K562 (cell line): ENCODE measurements at regions not wholly inside any gene's neighbourhood (a gene's known extent, or its start where the extent isn't known, plus 50 kb on each side); places are given as distances from the start of the nearest gene placed in this dataset.

Experiments used
- CHD1 ChIP-seq: fragments of 200-600 bp; sonication (generic); IDR thresholded peaks from one replicate; pipeline ENCODE4 v1.6.1; 2012; ENCODE audit warnings: mild to moderate bottlenecking, moderate library complexity, low read length, inconsistent platforms
- FOXP1 ChIP-seq: sonication (generic); formaldehyde crosslinking; IDR thresholded peaks from 2 replicates; pipeline ENCODE4 v1.8.0; 2022; ENCODE audit warnings: mild to moderate bottlenecking, missing genetic modification reagents
- POLR2AphosphoS5 ChIP-seq: IDR thresholded peaks from 2 replicates; pipeline ENCODE4 v1.6.1; 2011; ENCODE audit warnings: mild to moderate bottlenecking, low read depth, low read length, moderate library complexity; ENCODE audit not compliant: control insufficient read depth, insufficient read depth
- RBBP5 ChIP-seq: fragments of 200-600 bp; sonication (generic); IDR thresholded peaks from 2 replicates; pipeline ENCODE4 v1.6.1; 2012; ENCODE audit warnings: borderline replicate concordance, mild to moderate bottlenecking, low read length, control low read depth, inconsistent platforms; ENCODE audit not compliant: insufficient read depth, poor library complexity, severe bottlenecking
- RCOR1 ChIP-seq, 2 experiments: IDR thresholded peaks; 2 replicates each; pipeline ENCODE4 v1.6.1; 2012; ENCODE audit warnings: low read depth in 2 of 2, low read length in 2 of 2, borderline replicate concordance in 1 of 2, improper control_type of control experiment in 1 of 2
- SNRNP70 ChIP-seq: fragments of 200-400 bp; formaldehyde crosslinking; optimal IDR thresholded peaks from 2 replicates; pipeline ENCODE3; 2017; ENCODE audit warnings: low read depth, low read length
- TBL1XR1 ChIP-seq, 2 experiments: IDR thresholded peaks; 2 replicates each; pipeline ENCODE4 v1.6.1; 2012; ENCODE audit warnings: improper control_type of control experiment in 2 of 2, low read length in 2 of 2, mild to moderate bottlenecking in 1 of 2
- ZNF274 ChIP-seq: IDR thresholded peaks from 2 replicates; pipeline ENCODE4 v1.6.1; 2011; ENCODE audit warnings: low read depth, mild to moderate bottlenecking, low read length, moderate library complexity, borderline replicate concordance
- ZNF347 ChIP-seq: fragments of 450-650 bp; formaldehyde crosslinking; IDR thresholded peaks from 2 replicates; pipeline ENCODE4 v1.4.0; 2020; ENCODE audit warnings: low read depth, mild to moderate bottlenecking, moderate library complexity
- TF ChIP-seq, protein P1 (sequence below): sonication (generic); formaldehyde crosslinking; IDR thresholded peaks from 2 replicates; pipeline ENCODE4 v1.5.0; 2020; ENCODE audit warnings: missing genetic modification reagents
- TF ChIP-seq, protein P2 (sequence below), 2 experiments: fragments of 450-650 bp in 1 of 2; sonication (generic) in 1 of 2; formaldehyde crosslinking in 1 of 2; IDR thresholded peaks; 2 replicates each; pipeline versions ENCODE4 v1.7.1 to v1.9.0; 2016 to 2022; ENCODE audit warnings: inconsistent platforms in 1 of 2, mild to moderate bottlenecking in 1 of 2, missing genetic modification reagents in 1 of 2
- TF ChIP-seq, protein P3 (sequence below), 3 experiments: IDR thresholded peaks in 2 of 3; conservative IDR thresholded peaks in 1 of 3; 2 replicates each; pipeline ENCODE4 v1.5.1; 2011 to 2012; ENCODE audit warnings: low read length in 3 of 3, mild to moderate bottlenecking in 3 of 3, control low read depth in 2 of 3, improper control_type of control experiment in 1 of 3, inconsistent platforms in 1 of 3, low read depth in 1 of 3, mixed read lengths in 1 of 3, moderate library complexity in 1 of 3; ENCODE audit not compliant: insufficient read depth in 2 of 3
- TF ChIP-seq, protein P4 (sequence below): fragments of 450-650 bp; IDR thresholded peaks from 2 replicates; pipeline ENCODE4 v1.6.1; 2016; ENCODE audit warnings: low read depth

- TF ChIP-seq, protein P1, sequence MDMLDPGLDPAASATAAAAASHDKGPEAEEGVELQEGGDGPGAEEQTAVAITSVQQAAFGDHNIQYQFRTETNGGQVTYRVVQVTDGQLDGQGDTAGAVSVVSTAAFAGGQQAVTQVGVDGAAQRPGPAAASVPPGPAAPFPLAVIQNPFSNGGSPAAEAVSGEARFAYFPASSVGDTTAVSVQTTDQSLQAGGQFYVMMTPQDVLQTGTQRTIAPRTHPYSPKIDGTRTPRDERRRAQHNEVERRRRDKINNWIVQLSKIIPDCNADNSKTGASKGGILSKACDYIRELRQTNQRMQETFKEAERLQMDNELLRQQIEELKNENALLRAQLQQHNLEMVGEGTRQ (CRISPR knock-in tag): no peak
- TF ChIP-seq, protein P2, sequence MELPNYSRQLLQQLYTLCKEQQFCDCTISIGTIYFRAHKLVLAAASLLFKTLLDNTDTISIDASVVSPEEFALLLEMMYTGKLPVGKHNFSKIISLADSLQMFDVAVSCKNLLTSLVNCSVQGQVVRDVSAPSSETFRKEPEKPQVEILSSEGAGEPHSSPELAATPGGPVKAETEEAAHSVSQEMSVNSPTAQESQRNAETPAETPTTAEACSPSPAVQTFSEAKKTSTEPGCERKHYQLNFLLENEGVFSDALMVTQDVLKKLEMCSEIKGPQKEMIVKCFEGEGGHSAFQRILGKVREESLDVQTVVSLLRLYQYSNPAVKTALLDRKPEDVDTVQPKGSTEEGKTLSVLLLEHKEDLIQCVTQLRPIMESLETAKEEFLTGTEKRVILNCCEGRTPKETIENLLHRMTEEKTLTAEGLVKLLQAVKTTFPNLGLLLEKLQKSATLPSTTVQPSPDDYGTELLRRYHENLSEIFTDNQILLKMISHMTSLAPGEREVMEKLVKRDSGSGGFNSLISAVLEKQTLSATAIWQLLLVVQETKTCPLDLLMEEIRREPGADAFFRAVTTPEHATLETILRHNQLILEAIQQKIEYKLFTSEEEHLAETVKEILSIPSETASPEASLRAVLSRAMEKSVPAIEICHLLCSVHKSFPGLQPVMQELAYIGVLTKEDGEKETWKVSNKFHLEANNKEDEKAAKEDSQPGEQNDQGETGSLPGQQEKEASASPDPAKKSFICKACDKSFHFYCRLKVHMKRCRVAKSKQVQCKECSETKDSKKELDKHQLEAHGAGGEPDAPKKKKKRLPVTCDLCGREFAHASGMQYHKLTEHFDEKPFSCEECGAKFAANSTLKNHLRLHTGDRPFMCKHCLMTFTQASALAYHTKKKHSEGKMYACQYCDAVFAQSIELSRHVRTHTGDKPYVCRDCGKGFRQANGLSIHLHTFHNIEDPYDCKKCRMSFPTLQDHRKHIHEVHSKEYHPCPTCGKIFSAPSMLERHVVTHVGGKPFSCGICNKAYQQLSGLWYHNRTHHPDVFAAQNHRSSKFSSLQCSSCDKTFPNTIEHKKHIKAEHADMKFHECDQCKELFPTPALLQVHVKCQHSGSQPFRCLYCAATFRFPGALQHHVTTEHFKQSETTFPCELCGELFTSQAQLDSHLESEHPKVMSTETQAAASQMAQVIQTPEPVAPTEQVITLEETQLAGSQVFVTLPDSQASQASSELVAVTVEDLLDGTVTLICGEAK (IDR thresholded peaks at IDR 0.05): no peak
- TF ChIP-seq, protein P2 (CRISPR knock-in tag; IDR thresholded peaks at IDR 0.05): no peak
- TF ChIP-seq CHD1 (no peak), ZNF347 (CRISPR knock-in tag) (no peak), SNRNP70 (no peak), RCOR1 (IDR thresholded peaks at IDR 0.05; ENCODE audit: borderline replicate concordance in 1 of 2, low read depth in 2 of 2, low read length in 2 of 2) (no peak), FOXP1 (CRISPR knock-in tag) (no peak), TBL1XR1 (IDR thresholded peaks at IDR 0.05; ENCODE audit: low read length in 2 of 2) (no peak), RBBP5 (no peak), POLR2AphosphoS5 (no peak), ZNF274 (no peak)
- TF ChIP-seq, protein P3, sequence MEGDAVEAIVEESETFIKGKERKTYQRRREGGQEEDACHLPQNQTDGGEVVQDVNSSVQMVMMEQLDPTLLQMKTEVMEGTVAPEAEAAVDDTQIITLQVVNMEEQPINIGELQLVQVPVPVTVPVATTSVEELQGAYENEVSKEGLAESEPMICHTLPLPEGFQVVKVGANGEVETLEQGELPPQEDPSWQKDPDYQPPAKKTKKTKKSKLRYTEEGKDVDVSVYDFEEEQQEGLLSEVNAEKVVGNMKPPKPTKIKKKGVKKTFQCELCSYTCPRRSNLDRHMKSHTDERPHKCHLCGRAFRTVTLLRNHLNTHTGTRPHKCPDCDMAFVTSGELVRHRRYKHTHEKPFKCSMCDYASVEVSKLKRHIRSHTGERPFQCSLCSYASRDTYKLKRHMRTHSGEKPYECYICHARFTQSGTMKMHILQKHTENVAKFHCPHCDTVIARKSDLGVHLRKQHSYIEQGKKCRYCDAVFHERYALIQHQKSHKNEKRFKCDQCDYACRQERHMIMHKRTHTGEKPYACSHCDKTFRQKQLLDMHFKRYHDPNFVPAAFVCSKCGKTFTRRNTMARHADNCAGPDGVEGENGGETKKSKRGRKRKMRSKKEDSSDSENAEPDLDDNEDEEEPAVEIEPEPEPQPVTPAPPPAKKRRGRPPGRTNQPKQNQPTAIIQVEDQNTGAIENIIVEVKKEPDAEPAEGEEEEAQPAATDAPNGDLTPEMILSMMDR (IDR thresholded peaks at IDR 0.05 in 2 of 3, conservative IDR thresholded peaks at IDR 0.05 in 1 of 3; ENCODE audit: insufficient read depth in 2 of 3, low read depth in 1 of 3, low read length in 3 of 3): no peak
- TF ChIP-seq, protein P4, sequence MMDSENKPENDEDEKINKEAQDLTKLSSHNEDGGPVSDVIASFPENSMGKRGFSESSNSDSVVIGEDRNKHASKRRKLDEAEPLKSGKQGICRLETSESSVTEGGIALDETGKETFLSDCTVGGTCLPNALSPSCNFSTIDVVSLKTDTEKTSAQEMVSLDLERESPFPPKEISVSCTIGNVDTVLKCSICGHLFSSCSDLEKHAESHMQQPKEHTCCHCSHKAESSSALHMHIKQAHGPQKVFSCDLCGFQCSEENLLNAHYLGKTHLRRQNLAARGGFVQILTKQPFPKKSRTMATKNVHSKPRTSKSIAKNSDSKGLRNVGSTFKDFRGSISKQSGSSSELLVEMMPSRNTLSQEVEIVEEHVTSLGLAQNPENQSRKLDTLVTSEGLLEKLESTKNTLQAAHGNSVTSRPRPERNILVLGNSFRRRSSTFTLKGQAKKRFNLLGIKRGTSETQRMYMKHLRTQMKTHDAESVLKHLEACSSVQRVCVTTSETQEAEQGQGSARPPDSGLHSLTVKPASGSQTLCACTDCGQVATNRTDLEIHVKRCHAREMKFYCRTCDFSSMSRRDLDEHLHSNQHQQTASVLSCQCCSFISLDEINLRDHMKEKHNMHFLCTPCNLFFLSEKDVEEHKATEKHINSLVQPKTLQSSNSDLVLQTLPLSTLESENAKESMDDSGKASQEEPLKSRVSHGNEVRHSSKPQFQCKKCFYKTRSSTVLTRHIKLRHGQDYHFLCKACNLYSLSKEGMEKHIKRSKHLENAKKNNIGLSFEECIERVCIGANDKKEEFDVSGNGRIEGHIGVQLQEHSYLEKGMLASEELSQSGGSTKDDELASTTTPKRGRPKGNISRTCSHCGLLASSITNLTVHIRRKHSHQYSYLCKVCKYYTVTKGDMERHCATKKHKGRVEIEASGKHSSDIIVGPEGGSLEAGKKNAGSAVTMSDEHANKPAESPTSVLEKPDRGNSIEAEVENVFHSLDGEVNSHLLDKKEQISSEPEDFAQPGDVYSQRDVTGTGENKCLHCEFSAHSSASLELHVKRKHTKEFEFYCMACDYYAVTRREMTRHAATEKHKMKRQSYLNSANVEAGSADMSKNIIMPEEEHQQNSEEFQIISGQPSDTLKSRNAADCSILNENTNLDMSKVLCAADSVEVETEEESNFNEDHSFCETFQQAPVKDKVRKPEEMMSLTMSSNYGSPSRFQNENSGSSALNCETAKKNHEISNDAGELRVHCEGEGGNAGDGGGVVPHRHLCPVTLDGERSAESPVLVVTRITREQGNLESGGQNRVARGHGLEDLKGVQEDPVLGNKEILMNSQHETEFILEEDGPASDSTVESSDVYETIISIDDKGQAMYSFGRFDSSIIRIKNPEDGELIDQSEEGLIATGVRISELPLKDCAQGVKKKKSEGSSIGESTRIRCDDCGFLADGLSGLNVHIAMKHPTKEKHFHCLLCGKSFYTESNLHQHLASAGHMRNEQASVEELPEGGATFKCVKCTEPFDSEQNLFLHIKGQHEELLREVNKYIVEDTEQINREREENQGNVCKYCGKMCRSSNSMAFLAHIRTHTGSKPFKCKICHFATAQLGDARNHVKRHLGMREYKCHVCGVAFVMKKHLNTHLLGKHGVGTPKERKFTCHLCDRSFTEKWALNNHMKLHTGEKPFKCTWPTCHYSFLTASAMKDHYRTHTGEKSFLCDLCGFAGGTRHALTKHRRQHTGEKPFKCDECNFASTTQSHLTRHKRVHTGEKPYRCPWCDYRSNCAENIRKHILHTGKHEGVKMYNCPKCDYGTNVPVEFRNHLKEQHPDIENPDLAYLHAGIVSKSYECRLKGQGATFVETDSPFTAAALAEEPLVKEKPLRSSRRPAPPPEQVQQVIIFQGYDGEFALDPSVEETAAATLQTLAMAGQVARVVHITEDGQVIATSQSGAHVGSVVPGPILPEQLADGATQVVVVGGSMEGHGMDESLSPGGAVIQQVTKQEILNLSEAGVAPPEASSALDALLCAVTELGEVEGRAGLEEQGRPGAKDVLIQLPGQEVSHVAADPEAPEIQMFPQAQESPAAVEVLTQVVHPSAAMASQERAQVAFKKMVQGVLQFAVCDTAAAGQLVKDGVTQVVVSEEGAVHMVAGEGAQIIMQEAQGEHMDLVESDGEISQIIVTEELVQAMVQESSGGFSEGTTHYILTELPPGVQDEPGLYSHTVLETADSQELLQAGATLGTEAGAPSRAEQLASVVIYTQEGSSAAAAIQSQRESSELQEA: no peak
Measured at GRCh38 chr5:158623971-158624370, 475.7 kb downstream of the EBF1 start.
